CD4-positive, alpha-beta T cell (primary cell): ENCODE measurements at regions not wholly inside any gene's neighbourhood (a gene's known extent, or its start where the extent isn't known, plus 50 kb on each side); places are given as distances from the start of the nearest gene placed in this dataset.
A peak's percentile ranks its signal among the peaks of the same experiment; 100 is the strongest.

Source experiments
- ATAC-seq: fragments of 200-7000 bp; cut with Tn5 transposase; one replicate; pipeline ENCODE4 v1.10.0; 2022; ENCODE audit warnings: mild to moderate bottlenecking; ENCODE audit not compliant: poor library complexity
- CTCF ChIA-PET: fragments of 350-600 bp; sonication (Branson Sonifier 250); formaldehyde crosslinking; loops from one replicate; lab custom pipeline; 2021; ENCODE audit warnings: antibody characterized with exemption, inconsistent platforms; lab: Charles Lee
- POLR2A ChIA-PET: fragments of 350-600 bp; sonication (Branson Sonifier 250); formaldehyde crosslinking; loops from one replicate; lab custom pipeline; 2021; ENCODE audit warnings: antibody characterized with exemption, inconsistent platforms; lab: Charles Lee
- DNase-seq, 14 experiments: peaks; one replicate each; pipeline ENCODE4 v3.0.0-alpha.2; 2013 to 2020; ENCODE audit warnings: mixed read lengths in 2 of 14
- H3K27ac ChIP-seq, 2 donors: one replicate each; pipeline versions ENCODE4 v1.5.1 to v1.7.0; 2013; ENCODE audit warnings: low read length in 2 of 2, low read depth in 1 of 2, mild to moderate bottlenecking in 1 of 2
- H3K27me3 ChIP-seq, 2 experiments: 1 replicate in 1 of 2; 2 replicates in 1 of 2; pipeline versions ENCODE4 v1.6.1 to v1.7.0; 2013; ENCODE audit warnings: low read length in 2 of 2, control low read depth in 1 of 2, mild to moderate bottlenecking in 1 of 2, moderate library complexity in 1 of 2; ENCODE audit not compliant: insufficient read depth in 2 of 2, control insufficient read depth in 1 of 2
- H3K36me3 ChIP-seq: one replicate; pipeline ENCODE4 v1.6.1; 2013; ENCODE audit warnings: low read length, control low read depth; ENCODE audit not compliant: insufficient read depth
- H3K4me1 ChIP-seq: one replicate; pipeline ENCODE4 v1.6.1; 2013; ENCODE audit warnings: low read length, control low read depth; ENCODE audit not compliant: insufficient read depth
- H3K4me3 ChIP-seq: one replicate; pipeline ENCODE4 v1.5.1; 2013; ENCODE audit warnings: mild to moderate bottlenecking, low read length, moderate library complexity
- H3K9me3 ChIP-seq, 2 experiments: 1 replicate in 1 of 2; 2 replicates in 1 of 2; pipeline versions ENCODE4 v1.6.1 to v1.7.0; 2013; ENCODE audit warnings: low read length in 2 of 2, mild to moderate bottlenecking in 2 of 2, control low read depth in 1 of 2, moderate library complexity in 1 of 2; ENCODE audit not compliant: control insufficient read depth in 1 of 2, insufficient read depth in 1 of 2
- H3K27ac Mint-ChIP-seq: one replicate; pipeline ENCODE4 v1.8.0; 2020; ENCODE audit warnings: mixed read lengths
- H3K27me3 Mint-ChIP-seq: one replicate; pipeline ENCODE4 v1.8.0; 2021; ENCODE audit warnings: mixed read lengths
- H3K36me3 Mint-ChIP-seq: one replicate; pipeline ENCODE4 v1.8.0; 2021; ENCODE audit warnings: low read depth, mixed read lengths
- H3K4me1 Mint-ChIP-seq: one replicate; pipeline ENCODE4 v1.8.0; 2021; ENCODE audit warnings: low read depth, mixed read lengths
- H3K4me3 Mint-ChIP-seq: one replicate; pipeline ENCODE4 v1.8.0; 2020; ENCODE audit warnings: mild to moderate bottlenecking, mixed read lengths
- H3K9me3 Mint-ChIP-seq: one replicate; pipeline ENCODE4 v1.8.0; 2020; ENCODE audit warnings: mixed read lengths
- intact Hi-C, 2 experiments: fragments of 100-400 bp; cut with DNase I in 1 of 2; cut with micrococcal nuclease in 1 of 2; formaldehyde crosslinking; loops; one replicate each; pipeline versions ENCODE4 v1.15.1 to v1.9.0; 2023 to 2025; cut with DNase I, micrococcal nuclease
- TF ChIP-seq, protein P1 (sequence below): fragments of 200-600 bp; IDR thresholded peaks from one replicate; pipeline ENCODE4 v1.8.0; 2022; ENCODE audit warnings: antibody characterized with exemption, mild to moderate bottlenecking

GRCh38 chrX:113973706-113974105 is 610.2 kb upstream of the HTR2C start:
- DNase-seq (no peak), ATAC-seq (no peak)
- H3K4me3 Mint-ChIP-seq, result no peak overlapping the region
- H3K9me3 Mint-ChIP-seq, result peaks cover 2% of the 10 kb centered on the region
- H3K27me3 ChIP-seq, result no peaks in the 10 kb centered on the region
- H3K36me3 Mint-ChIP-seq, result no peaks in the 10 kb centered on the region
- CTCF ChIA-PET, result no interaction called here
- POLR2A ChIA-PET, result no interaction called here
- H3K9me3 ChIP-seq, result no peaks in the 10 kb centered on the region
- no peaks in the 10 kb centered on the region for H3K4me1 Mint-ChIP-seq
- intact Hi-C loops, result no loop called here
- TF ChIP-seq, protein P1, sequence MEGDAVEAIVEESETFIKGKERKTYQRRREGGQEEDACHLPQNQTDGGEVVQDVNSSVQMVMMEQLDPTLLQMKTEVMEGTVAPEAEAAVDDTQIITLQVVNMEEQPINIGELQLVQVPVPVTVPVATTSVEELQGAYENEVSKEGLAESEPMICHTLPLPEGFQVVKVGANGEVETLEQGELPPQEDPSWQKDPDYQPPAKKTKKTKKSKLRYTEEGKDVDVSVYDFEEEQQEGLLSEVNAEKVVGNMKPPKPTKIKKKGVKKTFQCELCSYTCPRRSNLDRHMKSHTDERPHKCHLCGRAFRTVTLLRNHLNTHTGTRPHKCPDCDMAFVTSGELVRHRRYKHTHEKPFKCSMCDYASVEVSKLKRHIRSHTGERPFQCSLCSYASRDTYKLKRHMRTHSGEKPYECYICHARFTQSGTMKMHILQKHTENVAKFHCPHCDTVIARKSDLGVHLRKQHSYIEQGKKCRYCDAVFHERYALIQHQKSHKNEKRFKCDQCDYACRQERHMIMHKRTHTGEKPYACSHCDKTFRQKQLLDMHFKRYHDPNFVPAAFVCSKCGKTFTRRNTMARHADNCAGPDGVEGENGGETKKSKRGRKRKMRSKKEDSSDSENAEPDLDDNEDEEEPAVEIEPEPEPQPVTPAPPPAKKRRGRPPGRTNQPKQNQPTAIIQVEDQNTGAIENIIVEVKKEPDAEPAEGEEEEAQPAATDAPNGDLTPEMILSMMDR, result no peak
- H3K27me3 Mint-ChIP-seq, result no peaks in the 10 kb centered on the region
- no peaks in the 10 kb centered on the region for H3K36me3 ChIP-seq
- H3K27ac ChIP-seq, result no peak overlapping the region
- no peaks in the 10 kb centered on the region for H3K4me1 ChIP-seq
- no peak overlapping the region for H3K4me3 ChIP-seq
- H3K27ac Mint-ChIP-seq, result no peak overlapping the region

- ChIA-PET POLR2A (no interaction called here), CTCF (no interaction called here)
- H3K27me3 Mint-ChIP-seq, result no peaks in the 10 kb centered on the region
- H3K27ac Mint-ChIP-seq, result no peak overlapping the region
- H3K27me3 ChIP-seq, result no peaks in the 10 kb centered on the region
- no peak for ATAC-seq
- H3K4me1 ChIP-seq, result no peaks in the 10 kb centered on the region
- H3K9me3 ChIP-seq, result no peaks in the 10 kb centered on the region
- TF ChIP-seq, protein P1, result no peak
- no peaks in the 10 kb centered on the region for H3K9me3 Mint-ChIP-seq
- no peaks in the 10 kb centered on the region for H3K36me3 Mint-ChIP-seq
- DNase-seq, result no peak
- no peak overlapping the region for H3K27ac ChIP-seq
- no peak overlapping the region for H3K4me3 Mint-ChIP-seq
- no peaks in the 10 kb centered on the region for H3K36me3 ChIP-seq
- intact Hi-C loops, result no loop called here
- no peaks in the 10 kb centered on the region for H3K4me1 Mint-ChIP-seq
- H3K4me3 ChIP-seq, result no peak overlapping the region
Observed at GRCh38 chrX:113966791-113967190, 617.1 kb upstream of the HTR2C start.

DNA sequence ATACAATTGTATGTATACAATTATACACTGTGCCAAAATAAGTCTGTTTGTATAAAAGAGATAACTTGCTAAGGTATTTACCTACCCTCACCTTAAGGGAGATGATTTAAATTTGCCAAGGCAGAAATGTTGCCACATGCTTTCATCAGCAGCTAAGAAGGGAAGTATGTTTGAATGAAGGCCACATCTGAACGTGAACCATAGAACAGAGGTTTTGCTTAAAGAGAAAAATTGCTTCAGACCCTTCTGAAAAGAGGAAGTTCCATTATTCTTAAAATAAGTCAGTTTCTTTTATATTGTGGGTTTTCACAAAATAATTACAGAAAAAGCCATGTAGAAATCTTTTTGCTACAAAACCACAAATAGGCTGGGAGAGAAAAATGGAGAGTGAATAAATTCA is 621.5 kb upstream of the HTR2C start:
- TF ChIP-seq, protein P1, result no peak
- ATAC-seq, result no peak
- H3K4me3 ChIP-seq, result no peak overlapping the region
- no peaks in the 10 kb centered on the region for H3K27me3 ChIP-seq
- intact Hi-C loops, result no loop called here
- H3K36me3 ChIP-seq, result no peaks in the 10 kb centered on the region
- Mint-ChIP-seq H3K4me1 (no peaks in the 10 kb centered on the region), H3K27ac (no peak overlapping the region), H3K9me3 (no peaks in the 10 kb centered on the region), H3K36me3 (no peaks in the 10 kb centered on the region), H3K27me3 (no peaks in the 10 kb centered on the region), H3K4me3 (no peak overlapping the region)
- no peaks in the 10 kb centered on the region for H3K4me1 ChIP-seq
- H3K9me3 ChIP-seq, result no peaks in the 10 kb centered on the region
- CTCF ChIA-PET, result no interaction called here
- POLR2A ChIA-PET, result no interaction called here
- H3K27ac ChIP-seq, result no peak overlapping the region
- peak in 3 of 14 experiments; percentile 0 to 3 (median 1) for DNase-seq
